Pancreas (tissue), 10 donors: ENCODE measurements at regions not wholly inside any gene's neighbourhood (a gene's known extent, or its start where the extent isn't known, plus 50 kb on each side); places are given as distances from the start of the nearest gene placed in this dataset.

ENCODE experiments used
- ATAC-seq, 4 donors: fragments of 200-7000 bp; cut with Tn5 transposase; one replicate each; pipeline versions ENCODE4 v1.8.0 to v1.9.1; 2020; ENCODE audit warnings: mild to moderate bottlenecking in 4 of 4, moderate library complexity in 4 of 4
- DNase-seq, 6 donors: peaks; one replicate each; pipeline ENCODE4 v3.0.0-alpha.2; 2020
- FAIRE-seq: peaks from 2 replicates; lab custom pipeline; 2012; peaks lifted over from hg19 to GRCh38; lab: Jason Lieb, UNC
- H3K27ac ChIP-seq, 4 donors: fragments of 200-600 bp; sonication (generic); 1 replicate in 3 of 4; 2 replicates in 1 of 4; pipeline versions ENCODE4 v1.5.0 to v1.8.0; 2020
- H3K27me3 ChIP-seq, 4 donors: fragments of 200-600 bp; one replicate each; pipeline ENCODE4 v1.8.0; 2021
- H3K36me3 ChIP-seq, 3 donors: fragments of 200-600 bp; sonication (generic) in 1 of 3; one replicate each; pipeline versions ENCODE4 v1.5.0 to v1.8.0; 2020 to 2021
- H3K4me1 ChIP-seq, 3 donors: fragments of 200-600 bp; one replicate each; pipeline ENCODE4 v1.8.0; 2021
- H3K4me3 ChIP-seq, 4 donors: fragments of 200-600 bp; sonication (generic) in 2 of 4; one replicate each; pipeline versions ENCODE4 v1.5.0 to v1.8.0; 2020 to 2021
- H3K9me3 ChIP-seq, 4 donors: fragments of 200-600 bp; one replicate each; pipeline ENCODE4 v1.8.0; 2021
- CTCF ChIP-seq, 4 donors: fragments of 200-600 bp; sonication (generic) in 3 of 4; IDR thresholded peaks; one replicate each; pipeline versions ENCODE4 v1.5.0 to v1.8.0; 2021; ENCODE audit warnings: antibody characterized with exemption in 4 of 4
- WGBS, 2 donors: extraction: QIAGEN DNeasy Blood & Tissue Kit; methylation state at CpG; one replicate each; pipeline ENCODE4 v1.1.7; 2013; 5-methylcytosine and 5-hydroxymethylcytosine counted together
- intact Hi-C, 3 donors: fragments of 100-400 bp; cut with DNase I; formaldehyde crosslinking; loops; one replicate each; pipeline versions ENCODE4 v1.11.1 to v1.14.2; 2022
- donor health status: healthy with polysubstance abuse.
- donor health status: DM: no; HTN: no; CAD: no; lungs with moderate emphysema.
- donor health status: DM: no; HTN: no; CAD: no.
- donor health status: control.
- donor health status: control.
- donor health status: Bipolar disorder and iron deficiency.
- donor health status: DM: yes; HTN: yes; CAD: no.
- donor health status: DM: no; HTN: no; CAD: no.
- donor health status: DM: no; HTN: no; CAD: no.
- donor health status: DM: yes; HTN: yes; CAD: no.

- FAIRE-seq (no peak), ATAC-seq (no peak), DNase-seq (no peak)
- H3K27ac ChIP-seq: no peak overlapping the region
- H3K27me3 ChIP-seq: no peaks in the 10 kb centered on the region
- no peaks in the 10 kb centered on the region for H3K9me3 ChIP-seq
- intact Hi-C loops: no loop called here
- no peak overlapping the region for H3K4me3 ChIP-seq
- no peaks in the 10 kb centered on the region for H3K4me1 ChIP-seq
- WGBS, 2 donors: 59 to 82% methylated on average over 4 of the region's 4 CpGs
- no peaks in the 10 kb centered on the region for H3K36me3 ChIP-seq
- TF ChIP-seq CTCF (IDR thresholded peaks at IDR 0.05): no peak
These were observed 382.0 kb downstream of the CDH26 start for GRCh38 chr20:60340232-60340631.

GRCh38 chr20:60341062-60341461 lies 382.8 kb downstream of the CDH26 start:
- Histone ChIP-seq H3K27me3 (no peaks in the 10 kb centered on the region), H3K4me1 (no peaks in the 10 kb centered on the region), H3K27ac (no peak overlapping the region), H3K36me3 (no peaks in the 10 kb centered on the region), H3K9me3 (no peaks in the 10 kb centered on the region), H3K4me3 (no peak overlapping the region)
- no peak for FAIRE-seq
- 60 to 78% methylated on average over 7 of the region's 7 CpGs for WGBS, 2 donors
- no peak for TF ChIP-seq CTCF (IDR thresholded peaks at IDR 0.05)
- intact Hi-C loops: no loop called here
- ATAC-seq: no peak
- no peak for DNase-seq

GRCh38 chr20:60345106-60345505 lies 386.9 kb downstream of the CDH26 start:
- no peaks in the 10 kb centered on the region for H3K9me3 ChIP-seq
- ATAC-seq: no peak
- no peaks in the 10 kb centered on the region for H3K4me1 ChIP-seq
- intact Hi-C loops: no loop called here
- no peak for FAIRE-seq
- no peak overlapping the region for H3K27ac ChIP-seq
- no peaks in the 10 kb centered on the region for H3K27me3 ChIP-seq
- no peak for DNase-seq
- no peaks in the 10 kb centered on the region for H3K36me3 ChIP-seq
- 42 to 60% methylated on average over 5 of the region's 5 CpGs for WGBS, 2 donors
- TF ChIP-seq CTCF (IDR thresholded peaks at IDR 0.05): no peak
- no peak overlapping the region for H3K4me3 ChIP-seq

- 78 to 90% methylated on average over 11 of the region's 11 CpGs for WGBS, 2 donors
- H3K4me3 ChIP-seq: no peak overlapping the region
- no peak for ATAC-seq
- no peak for TF ChIP-seq CTCF (IDR thresholded peaks at IDR 0.05)
- no peaks in the 10 kb centered on the region for H3K4me1 ChIP-seq
- DNase-seq: no peak
- intact Hi-C loops: no loop called here
- no peaks in the 10 kb centered on the region for H3K9me3 ChIP-seq
- no peak for FAIRE-seq
- no peaks in the 10 kb centered on the region for H3K36me3 ChIP-seq
- no peaks in the 10 kb centered on the region for H3K27me3 ChIP-seq
- no peak overlapping the region for H3K27ac ChIP-seq
These were observed 391.2 kb downstream of the CDH26 start for GRCh38 chr20:60349418-60349817.

- Histone ChIP-seq H3K27me3 (no peaks in the 10 kb centered on the region), H3K4me1 (no peaks in the 10 kb centered on the region), H3K9me3 (no peaks in the 10 kb centered on the region), H3K4me3 (no peak overlapping the region), H3K27ac (no peak overlapping the region), H3K36me3 (no peaks in the 10 kb centered on the region)
- intact Hi-C loops: no loop called here
- TF ChIP-seq CTCF (IDR thresholded peaks at IDR 0.05): no peak
- ATAC-seq (no peak), FAIRE-seq (no peak), DNase-seq (no peak)
- 87 to 88% methylated on average over 2 of the region's 2 CpGs for whole genome bisulfite sequencing, 2 donors
These were observed 393.8 kb downstream of the CDH26 start for GRCh38 chr20:60352017-60352416.
